ENCODE measurements at regions not wholly inside any gene's neighbourhood (a gene's known extent, or its start where the extent isn't known, plus 50 kb on each side); places are given as distances from the start of the nearest gene placed in this dataset.

- peaks cover 51% of the 10 kb centered on the region for H3K4me1 Mint-ChIP-seq (ENCODE audit: low read depth)
- H3K9me3 Mint-ChIP-seq, result peaks cover 10% of the 10 kb centered on the region
- CTCF ChIA-PET, result no interaction called here
- H3K36me3 Mint-ChIP-seq (ENCODE audit: low read depth), result peaks cover 10% of the 10 kb centered on the region
- no peak overlapping the region for H3K27ac Mint-ChIP-seq
- DNase-seq, result no peak
- intact Hi-C loops (cut with micrococcal nuclease), result no loop called here
- no peak overlapping the region for H3K4me3 Mint-ChIP-seq
- H3K27me3 Mint-ChIP-seq (ENCODE audit: low read depth), result no peaks in the 10 kb centered on the region
Observed at GRCh38 chr12:92072112-92072511, 73.5 kb downstream of the BTG1 start.

GRCh38 chr12:92070864-92071445 is 74.7 kb downstream of the BTG1 start:
- CTCF ChIA-PET, result no interaction called here
- Mint-ChIP-seq H3K4me3 (no peak overlapping the region), H3K9me3 (peaks cover 10% of the 10 kb centered on the region), H3K4me1 (ENCODE audit: low read depth) (peaks cover 45% of the 10 kb centered on the region), H3K27ac (no peak overlapping the region), H3K36me3 (ENCODE audit: low read depth) (peaks cover 10% of the 10 kb centered on the region), H3K27me3 (ENCODE audit: low read depth) (no peaks in the 10 kb centered on the region)
- intact Hi-C loops (cut with micrococcal nuclease), result no loop called here
- no peak for DNase-seq

GRCh38 chr12:92070054-92070863 is 75.4 kb downstream of the BTG1 start:
- H3K27me3 Mint-ChIP-seq (ENCODE audit: low read depth), result no peaks in the 10 kb centered on the region
- CTCF ChIA-PET, result no interaction called here
- no peak for DNase-seq
- H3K9me3 Mint-ChIP-seq, result peaks cover 10% of the 10 kb centered on the region
- H3K27ac Mint-ChIP-seq, result no peak overlapping the region
- peaks cover 45% of the 10 kb centered on the region for H3K4me1 Mint-ChIP-seq (ENCODE audit: low read depth)
- intact Hi-C loops (cut with micrococcal nuclease), result no loop called here
- no peak overlapping the region for H3K4me3 Mint-ChIP-seq
- H3K36me3 Mint-ChIP-seq (ENCODE audit: low read depth), result peaks cover 10% of the 10 kb centered on the region

DNA sequence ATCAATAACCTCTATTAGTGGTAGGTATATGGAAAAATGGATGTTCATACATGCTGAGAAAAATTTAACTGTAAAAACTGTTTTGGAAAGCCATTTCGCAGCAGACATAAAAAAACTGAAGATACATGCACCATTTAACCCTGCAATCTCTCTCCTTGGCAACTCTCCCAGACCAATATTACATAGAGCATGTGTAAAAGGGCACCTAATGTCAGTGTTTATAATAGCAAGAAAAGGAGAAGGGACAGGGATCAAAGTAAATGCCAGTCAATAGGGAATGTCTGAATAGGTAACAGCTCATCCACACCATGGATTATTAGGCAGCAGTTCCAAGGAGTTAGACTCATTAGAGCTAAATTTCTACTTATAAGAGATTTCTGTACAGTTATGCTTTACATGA is 77.2 kb downstream of the BTG1 start:
- DNase-seq, result no peak
- Mint-ChIP-seq H3K9me3 (peaks cover 10% of the 10 kb centered on the region), H3K36me3 (ENCODE audit: low read depth) (peaks cover 8% of the 10 kb centered on the region), H3K27me3 (ENCODE audit: low read depth) (no peaks in the 10 kb centered on the region), H3K27ac (no peak overlapping the region), H3K4me3 (no peak overlapping the region), H3K4me1 (ENCODE audit: low read depth) (peaks cover 55% of the 10 kb centered on the region)
- intact Hi-C loops (cut with micrococcal nuclease), result loop anchor here (5.0 kb wide), 1 partner anchor 256 kb away; no protein-coding TSS in a partner anchor
- CTCF ChIA-PET, result no interaction called here

DNA sequence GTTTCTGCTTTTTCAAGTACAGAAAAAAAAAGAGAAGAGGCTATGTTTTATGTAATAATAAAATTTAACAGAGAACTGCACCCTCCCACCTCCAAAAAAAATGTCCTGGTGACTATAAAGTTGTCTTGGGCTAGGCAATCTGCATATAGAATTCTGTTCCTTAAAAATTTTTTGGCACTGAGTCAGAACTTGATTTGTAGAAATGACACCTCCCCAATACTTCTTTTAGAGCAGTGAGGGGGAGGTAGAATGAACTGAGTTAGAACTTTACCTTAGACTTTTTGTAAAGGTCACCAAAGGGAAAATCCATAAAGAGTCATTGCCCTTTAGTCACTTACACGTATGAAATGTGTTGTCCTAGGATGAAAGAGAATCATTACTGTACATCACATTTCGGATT is 80.0 kb downstream of the BTG1 start:
- Mint-ChIP-seq H3K36me3 (ENCODE audit: low read depth) (peaks cover 8% of the 10 kb centered on the region), H3K4me1 (ENCODE audit: low read depth) (peaks cover 66% of the 10 kb centered on the region), H3K27ac (peak overlapping the region; percentile 84), H3K27me3 (ENCODE audit: low read depth) (no peaks in the 10 kb centered on the region), H3K4me3 (peak overlapping the region; percentile 22), H3K9me3 (peaks cover 4% of the 10 kb centered on the region)
- CTCF ChIA-PET, result interaction anchor here (0.7 to 1.3 kb wide), 4 partner anchors 10 to 37 kb away, joined by 3 to 4 read pairs (median 4); no protein-coding TSS in a partner anchor
- intact Hi-C loops (cut with micrococcal nuclease), result loop anchor here (1.0 to 5.0 kb wide), 17 partner anchors 9 to 487 kb away; no protein-coding TSS in a partner anchor
- DNase-seq, result no peak

DNA sequence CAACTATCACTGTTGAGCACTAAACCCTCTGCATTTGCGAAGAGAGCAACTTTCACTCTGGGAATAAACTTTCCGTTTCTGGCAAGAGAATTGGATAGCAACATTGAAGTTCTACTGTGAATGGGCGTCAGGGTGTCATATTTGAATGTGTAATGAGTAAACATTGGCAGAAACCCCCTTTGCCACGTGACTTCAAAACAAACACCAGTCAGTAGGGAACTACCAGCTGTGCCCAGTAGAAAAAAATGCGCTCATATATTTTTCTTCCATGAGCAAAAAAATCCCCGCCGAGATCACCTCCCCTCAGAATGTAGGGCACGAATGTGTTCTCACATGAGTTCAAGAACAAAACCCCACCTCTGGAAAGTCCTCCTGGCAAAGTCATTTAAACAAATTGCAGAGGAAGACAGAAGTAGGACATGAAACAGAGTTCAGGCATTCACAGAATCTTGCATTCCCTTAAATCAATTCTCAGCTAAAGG is 80.6 kb downstream of the BTG1 start:
- CTCF ChIA-PET, result interaction anchor here (0.7 to 0.9 kb wide), 3 partner anchors 22 to 37 kb away, joined by 3 to 4 read pairs (median 3); no protein-coding TSS in a partner anchor

GRCh38 chr12:92064422-92064821 is 81.2 kb downstream of the BTG1 start:
- H3K4me3 Mint-ChIP-seq, result no peak overlapping the region
- no peak for DNase-seq
- intact Hi-C loops (cut with micrococcal nuclease), result loop anchor here (2.0 kb wide), 3 partner anchors 46 to 406 kb away; no protein-coding TSS in a partner anchor
- peak overlapping the region; percentile 65 for H3K27ac Mint-ChIP-seq
- CTCF ChIA-PET, result interaction anchor here (0.9 kb wide), 1 partner anchor 21 kb away, joined by 3 read pairs; no protein-coding TSS in a partner anchor
- H3K4me1 Mint-ChIP-seq (ENCODE audit: low read depth), result peaks cover 68% of the 10 kb centered on the region
- peaks cover 4% of the 10 kb centered on the region for H3K9me3 Mint-ChIP-seq
- no peaks in the 10 kb centered on the region for H3K27me3 Mint-ChIP-seq (ENCODE audit: low read depth)
- peaks cover 16% of the 10 kb centered on the region for H3K36me3 Mint-ChIP-seq (ENCODE audit: low read depth)

More for the DNA sequence above, 80.6 kb downstream of the BTG1 start:
- peak overlapping the region; percentile 22 for H3K4me3 Mint-ChIP-seq
- peak; percentile 86 for DNase-seq
- H3K27me3 Mint-ChIP-seq (ENCODE audit: low read depth), result no peaks in the 10 kb centered on the region
- H3K4me1 Mint-ChIP-seq (ENCODE audit: low read depth), result peaks cover 65% of the 10 kb centered on the region
- H3K36me3 Mint-ChIP-seq (ENCODE audit: low read depth), result peaks cover 11% of the 10 kb centered on the region
- H3K9me3 Mint-ChIP-seq, result peaks cover 4% of the 10 kb centered on the region
- intact Hi-C loops (cut with micrococcal nuclease), result loop anchor here (1.0 to 5.0 kb wide), 17 partner anchors 9 to 487 kb away; no protein-coding TSS in a partner anchor
- peak overlapping the region; percentile 84 for H3K27ac Mint-ChIP-seq

DNA sequence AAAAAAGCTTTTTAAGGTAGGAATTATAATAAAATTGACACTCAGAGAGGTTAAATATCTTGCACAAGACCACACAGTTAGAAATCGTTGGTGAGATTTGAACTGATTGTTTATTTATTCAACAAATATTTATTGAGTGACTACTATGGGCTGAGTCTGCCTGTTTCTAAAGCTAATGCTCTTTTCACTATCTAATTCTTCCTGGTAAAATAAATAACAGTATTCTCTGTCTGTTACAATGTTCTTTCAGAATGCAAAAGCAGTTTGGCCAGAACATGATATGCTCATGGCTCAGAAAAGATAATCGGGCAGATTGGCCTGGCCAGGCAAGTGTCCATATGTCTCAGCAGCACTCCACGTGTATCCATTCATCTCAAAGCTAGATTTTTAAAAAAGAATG is 82.0 kb downstream of the BTG1 start:
- Mint-ChIP-seq H3K27ac (no peak overlapping the region), H3K9me3 (peaks cover 5% of the 10 kb centered on the region), H3K4me1 (ENCODE audit: low read depth) (peaks cover 73% of the 10 kb centered on the region), H3K27me3 (ENCODE audit: low read depth) (no peaks in the 10 kb centered on the region), H3K4me3 (no peak overlapping the region), H3K36me3 (ENCODE audit: low read depth) (peaks cover 20% of the 10 kb centered on the region)
- intact Hi-C loops (cut with micrococcal nuclease), result loop anchor here (2.0 kb wide), 3 partner anchors 47 to 407 kb away; no protein-coding TSS in a partner anchor
- no peak for DNase-seq
- CTCF ChIA-PET, result no interaction called here

GRCh38 chr12:92062539-92063493 is 82.8 kb downstream of the BTG1 start:
- intact Hi-C loops (cut with micrococcal nuclease), result no loop called here
- peaks cover 22% of the 10 kb centered on the region for H3K36me3 Mint-ChIP-seq (ENCODE audit: low read depth)
- CTCF ChIA-PET, result interaction anchor here (0.6 kb wide), 1 partner anchor 53 kb away, joined by 3 read pairs; no protein-coding TSS in a partner anchor
- peak overlapping the region; percentile 80 for H3K27ac Mint-ChIP-seq
- no peaks in the 10 kb centered on the region for H3K27me3 Mint-ChIP-seq (ENCODE audit: low read depth)
- no peak for DNase-seq
- H3K9me3 Mint-ChIP-seq, result peaks cover 6% of the 10 kb centered on the region
- peaks cover 80% of the 10 kb centered on the region for H3K4me1 Mint-ChIP-seq (ENCODE audit: low read depth)
- no peak overlapping the region for H3K4me3 Mint-ChIP-seq

GRCh38 chr12:92061061-92061460 is 84.6 kb downstream of the BTG1 start:
- CTCF ChIA-PET, result no interaction called here
- DNase-seq, result no peak
- H3K27ac Mint-ChIP-seq, result peak overlapping the region; percentile 48
- peaks cover 34% of the 10 kb centered on the region for H3K36me3 Mint-ChIP-seq (ENCODE audit: low read depth)
- peaks cover 90% of the 10 kb centered on the region for H3K4me1 Mint-ChIP-seq (ENCODE audit: low read depth)
- H3K4me3 Mint-ChIP-seq, result peak overlapping the region; percentile 54
- H3K9me3 Mint-ChIP-seq, result peaks cover 16% of the 10 kb centered on the region
- intact Hi-C loops (cut with micrococcal nuclease), result no loop called here
- no peaks in the 10 kb centered on the region for H3K27me3 Mint-ChIP-seq (ENCODE audit: low read depth)

- peak overlapping the region; percentile 31 for H3K27ac Mint-ChIP-seq
- H3K4me3 Mint-ChIP-seq, result peak overlapping the region; percentile 46
- intact Hi-C loops (cut with micrococcal nuclease), result no loop called here
- no peaks in the 10 kb centered on the region for H3K27me3 Mint-ChIP-seq (ENCODE audit: low read depth)
- H3K9me3 Mint-ChIP-seq, result peaks cover 16% of the 10 kb centered on the region
- no peak for DNase-seq
- H3K36me3 Mint-ChIP-seq (ENCODE audit: low read depth), result peaks cover 39% of the 10 kb centered on the region
- CTCF ChIA-PET, result no interaction called here
- peaks cover 89% of the 10 kb centered on the region for H3K4me1 Mint-ChIP-seq (ENCODE audit: low read depth)
Observed at GRCh38 chr12:92059960-92060359, 85.7 kb downstream of the BTG1 start.

Data from activated naive CD4-positive, alpha-beta T cell treated with anti-CD3 and anti-CD28 coated beads for 36 hours (primary cell).